HCT116 (cell line): ENCODE measurements at regions not wholly inside any gene's neighbourhood (a gene's known extent, or its start where the extent isn't known, plus 50 kb on each side); places are given as distances from the start of the nearest gene placed in this dataset.

ENCODE experiments used
- CEBPB ChIP-seq: IDR thresholded peaks from 2 replicates; pipeline ENCODE4 v1.6.1; 2012; ENCODE audit warnings: low read depth
- CTCF ChIP-seq, 3 experiments: fragments of 200-600 bp in 1 of 3; sonication (generic) in 1 of 3; IDR thresholded peaks in 2 of 3; conservative IDR thresholded peaks in 1 of 3; 2 replicates each; pipeline ENCODE4 v1.5.1; 2012 to 2017; ENCODE audit warnings: low read depth in 2 of 3, low read length in 2 of 3, antibody characterized with exemption in 1 of 3, borderline replicate concordance in 1 of 3, control low read depth in 1 of 3, mild to moderate bottlenecking in 1 of 3, mixed read lengths in 1 of 3, mixed run types in 1 of 3, moderate library complexity in 1 of 3; ENCODE audit not compliant: insufficient read depth in 1 of 3
- EZH2 ChIP-seq: fragments of 200-600 bp; sonication (generic); IDR thresholded peaks from 2 replicates; pipeline ENCODE4 v1.6.1; 2017; ENCODE audit warnings: antibody characterized with exemption, mixed run types
- JUND ChIP-seq: IDR thresholded peaks from 2 replicates; pipeline ENCODE4 v1.6.1; 2012
- POLR2A ChIP-seq: IDR thresholded peaks from 2 replicates; pipeline ENCODE4 v1.7.0; 2011; ENCODE audit warnings: borderline replicate concordance; ENCODE audit not compliant: insufficient read depth, insufficient read length; ENCODE audit errors: extremely low read depth
- RAD21 ChIP-seq: IDR thresholded peaks from 2 replicates; pipeline ENCODE4 v1.6.1; 2012; ENCODE audit warnings: low read depth, mild to moderate bottlenecking

- no peak for TF ChIP-seq POLR2A
- TF ChIP-seq RAD21: no peak
- TF ChIP-seq CTCF (IDR thresholded peaks at IDR 0.05 in 2 of 3, conservative IDR thresholded peaks at IDR 0.05 in 1 of 3; ENCODE audit: borderline replicate concordance in 1 of 3, insufficient read depth in 1 of 3, low read depth in 2 of 3, low read length in 2 of 3): no peak
- no peak for TF ChIP-seq EZH2
- no peak for TF ChIP-seq CEBPB
- no peak for TF ChIP-seq JUND
Measured at GRCh38 chr13:74625541-74625940, 491.3 kb upstream of the KLF12 start.
